ENCODE measurements at regions not wholly inside any gene's neighbourhood (a gene's known extent, or its start where the extent isn't known, plus 50 kb on each side); places are given as distances from the start of the nearest gene placed in this dataset.

GRCh38 chr1:208640295-208640694, 396.1 kb upstream of the PLXNA2 start:
- no peak for DNase-seq (ENCODE audit: low read depth)

- no peak for DNase-seq (ENCODE audit: low read depth)
Measured at GRCh38 chr1:208641579-208642280, 397.5 kb upstream of the PLXNA2 start.

GRCh38 chr1:208643005-208643597, 398.9 kb upstream of the PLXNA2 start:
- no peak for DNase-seq (ENCODE audit: low read depth)

GRCh38 chr1:208644401-208645160, 400.4 kb upstream of the PLXNA2 start:
- DNase-seq (ENCODE audit: low read depth), result no peak

GRCh38 chr1:208646431-208646830, 402.2 kb upstream of the PLXNA2 start:
- DNase-seq (ENCODE audit: low read depth), result no peak

- no peak for DNase-seq (ENCODE audit: low read depth)
Measured at GRCh38 chr1:208648146-208648545, 404.0 kb upstream of the PLXNA2 start.

GRCh38 chr1:208652296-208653160, 408.3 kb upstream of the PLXNA2 start:
- peak; percentile 54 for DNase-seq (ENCODE audit: low read depth)

- DNase-seq (ENCODE audit: low read depth), result no peak
Measured at GRCh38 chr1:208653426-208653825, 409.2 kb upstream of the PLXNA2 start.

GRCh38 chr1:208654241-208654640, 410.1 kb upstream of the PLXNA2 start:
- DNase-seq (ENCODE audit: low read depth), result peak; percentile 13

GRCh38 chr1:208665936-208666335, 421.8 kb upstream of the PLXNA2 start:
- no peak for DNase-seq (ENCODE audit: low read depth)

- no peak for DNase-seq (ENCODE audit: low read depth)
Measured at GRCh38 chr1:208668991-208669390, 424.8 kb upstream of the PLXNA2 start.

- DNase-seq (ENCODE audit: low read depth), result no peak
Measured at GRCh38 chr1:208670778-208671177, 426.6 kb upstream of the PLXNA2 start.

- no peak for DNase-seq (ENCODE audit: low read depth)
Measured at GRCh38 chr1:208681878-208682663, 437.9 kb upstream of the PLXNA2 start.

GRCh38 chr1:208682664-208683013, 438.5 kb upstream of the PLXNA2 start:
- DNase-seq (ENCODE audit: low read depth), result no peak

- DNase-seq (ENCODE audit: low read depth), result no peak
Measured at GRCh38 chr1:208683141-208683540, 439.0 kb upstream of the PLXNA2 start.

- no peak for DNase-seq (ENCODE audit: low read depth)
Measured at GRCh38 chr1:208684192-208684591, 440.0 kb upstream of the PLXNA2 start.

- DNase-seq (ENCODE audit: low read depth), result no peak
Measured at GRCh38 chr1:208686592-208686991, 442.4 kb upstream of the PLXNA2 start.

- no peak for DNase-seq (ENCODE audit: low read depth)
Measured at GRCh38 chr1:208688656-208689315, 444.6 kb upstream of the PLXNA2 start.

GRCh38 chr1:208691012-208691411, 446.8 kb upstream of the PLXNA2 start:
- DNase-seq (ENCODE audit: low read depth), result no peak

- DNase-seq (ENCODE audit: low read depth), result no peak
Measured at GRCh38 chr1:208709981-208710380, 465.8 kb upstream of the PLXNA2 start.

- no peak for DNase-seq (ENCODE audit: low read depth)
Measured at GRCh38 chr1:208714323-208714722, 470.1 kb upstream of the PLXNA2 start.
